SK-N-SH (cell line): ENCODE measurements at regions not wholly inside any gene's neighbourhood (a gene's known extent, or its start where the extent isn't known, plus 50 kb on each side); places are given as distances from the start of the nearest gene placed in this dataset.

Experiments
- CTCF ChIA-PET: fragments of 300-600, 350-600 bp; formaldehyde crosslinking; extraction: SDS; loops from one replicate; lab custom pipeline; 2021; lab: Yijun Ruan, JAX
- POLR2A ChIA-PET: fragments of 350-600 bp; sonication (Branson Sonifier 250); formaldehyde crosslinking; extraction: SDS; loops from one replicate; lab custom pipeline; 2020; ENCODE audit warnings: antibody characterized with exemption, inconsistent platforms; lab: Yijun Ruan, JAX
- DNase-seq: peaks from one replicate; pipeline ENCODE4 v3.0.0; 2012
- H2AFZ ChIP-seq: fragments of 200-600 bp; sonication (generic); 2 replicates; pipeline ENCODE4 v1.8.1; 2016; ENCODE audit warnings: antibody characterized with exemption, mild to moderate bottlenecking, low read depth
- H3F3A ChIP-seq: fragments of 200-600 bp; sonication (generic); replicated peaks from 2 replicates; pipeline ENCODE3; 2016; ENCODE audit warnings: antibody characterized with exemption, mild to moderate bottlenecking; ENCODE audit not compliant: insufficient read depth
- H3K27ac ChIP-seq, 2 experiments: fragments of 200-500 bp in 1 of 2; fragments of 200-600 bp in 1 of 2; sonication (Bioruptor generic) in 1 of 2; sonication (generic), shearing (Covaris generic) in 1 of 2; 2 replicates each; pipeline versions ENCODE4 v1.5.1 to v1.6.1; 2014 to 2016; ENCODE audit warnings: low read depth in 2 of 2, inconsistent platforms in 1 of 2, low read length in 1 of 2, mild to moderate bottlenecking in 1 of 2, mixed read lengths in 1 of 2
- H3K27me3 ChIP-seq: fragments of 200-600 bp; sonication (generic), shearing (Covaris generic); 2 replicates; pipeline ENCODE4 v1.6.1; 2016; ENCODE audit warnings: mixed run types; ENCODE audit not compliant: insufficient read depth
- H3K36me3 ChIP-seq, 2 experiments: fragments of 200-500 bp in 1 of 2; fragments of 200-600 bp in 1 of 2; sonication (Bioruptor generic) in 1 of 2; sonication (generic) in 1 of 2; replicated peaks in 1 of 2; 2 replicates each; pipeline versions ENCODE3 to v1.5.1; 2014 to 2016; ENCODE audit warnings: low read length in 1 of 2, mild to moderate bottlenecking in 1 of 2; ENCODE audit not compliant: insufficient read depth in 2 of 2, control insufficient read depth in 1 of 2
- H3K4me1 ChIP-seq, 2 experiments: fragments of 200-500 bp in 1 of 2; fragments of 200-600 bp in 1 of 2; sonication (Bioruptor generic) in 1 of 2; sonication (generic), shearing (Covaris generic) in 1 of 2; 2 replicates each; pipeline versions ENCODE4 v1.5.1 to v1.6.1; 2014 to 2016; ENCODE audit warnings: low read depth in 1 of 2, low read length in 1 of 2, mixed run types in 1 of 2; ENCODE audit not compliant: insufficient read depth in 2 of 2, control insufficient read depth in 1 of 2
- H3K4me2 ChIP-seq: fragments of 200-600 bp; sonication (generic), shearing (Covaris generic); 2 replicates; pipeline ENCODE4 v1.6.1; 2017; ENCODE audit warnings: mixed run types
- H3K4me3 ChIP-seq, 2 experiments: fragments of 200-500 bp in 1 of 2; fragments of 200-600 bp in 1 of 2; sonication (Bioruptor generic) in 1 of 2; sonication (generic), shearing (Covaris generic) in 1 of 2; 2 replicates each; pipeline versions ENCODE4 v1.5.1 to v1.8.1; 2014 to 2016; ENCODE audit warnings: low read depth in 2 of 2, inconsistent platforms in 1 of 2, low read length in 1 of 2, mild to moderate bottlenecking in 1 of 2, mixed read lengths in 1 of 2, moderate library complexity in 1 of 2
- H3K79me2 ChIP-seq: fragments of 200-600 bp; sonication (generic); 2 replicates; pipeline ENCODE4 v1.8.1; 2017; ENCODE audit warnings: mild to moderate bottlenecking; ENCODE audit not compliant: insufficient read depth
- H3K9ac ChIP-seq: fragments of 200-600 bp; sonication (generic); 2 replicates; pipeline ENCODE4 v1.6.1; 2017; ENCODE audit warnings: mixed run types
- H3K9me2 ChIP-seq: fragments of 200-600 bp; sonication (generic); 2 replicates; pipeline ENCODE4 v1.6.1; 2017; ENCODE audit warnings: mixed run types
- H3K9me3 ChIP-seq: fragments of 200-600 bp; sonication (generic); 2 replicates; pipeline ENCODE4 v1.6.1; 2017; ENCODE audit warnings: mixed run types, mild to moderate bottlenecking, moderate library complexity
- H4K20me1 ChIP-seq: fragments of 200-600 bp; sonication (generic); 2 replicates; pipeline ENCODE4 v1.6.1; 2017; ENCODE audit warnings: mild to moderate bottlenecking, mixed run types; ENCODE audit not compliant: insufficient read depth
- ELF1 ChIP-seq: IDR thresholded peaks from 2 replicates; pipeline ENCODE4 v1.4.0; 2012
- EP300 ChIP-seq, 2 experiments: IDR thresholded peaks; 2 replicates each; pipeline versions ENCODE4 v1.4.0 to v1.6.1; 2012; ENCODE audit warnings: borderline replicate concordance in 1 of 2, low read depth in 1 of 2, low read length in 1 of 2
- FOXJ3 ChIP-seq: sonication (generic); formaldehyde crosslinking; IDR thresholded peaks from 2 replicates; pipeline ENCODE4 v1.5.1; 2020; ENCODE audit warnings: mild to moderate bottlenecking, missing genetic modification reagents
- FOXM1 ChIP-seq: IDR thresholded peaks from 2 replicates; pipeline ENCODE4 v1.4.0; 2012; ENCODE audit warnings: low read depth, mild to moderate bottlenecking
- GATA2 ChIP-seq: sonication (generic); formaldehyde crosslinking; IDR thresholded peaks from 2 replicates; pipeline ENCODE4 v1.5.0; 2020; ENCODE audit warnings: mild to moderate bottlenecking, missing genetic modification reagents
- IRF3 ChIP-seq: fragments of 150-350 bp; IDR thresholded peaks from 2 replicates; pipeline ENCODE4 v1.6.1; 2016; ENCODE audit warnings: mild to moderate bottlenecking, low read depth, low read length
- MAX ChIP-seq: IDR thresholded peaks from 2 replicates; pipeline ENCODE4 v1.4.0; 2012; ENCODE audit warnings: low read depth
- MXI1 ChIP-seq: IDR thresholded peaks from 2 replicates; pipeline ENCODE4 v1.6.1; 2012; ENCODE audit warnings: mild to moderate bottlenecking, low read depth, low read length, improper control_type of control experiment
- NFIC ChIP-seq: IDR thresholded peaks from 2 replicates; pipeline ENCODE4 v1.4.0; 2012; ENCODE audit warnings: borderline replicate concordance
- PBX3 ChIP-seq: IDR thresholded peaks from 2 replicates; pipeline ENCODE4; 2012
- RAD21 ChIP-seq: IDR thresholded peaks from 2 replicates; pipeline ENCODE4 v1.6.1; 2012; ENCODE audit warnings: mild to moderate bottlenecking, low read length
- RFX5 ChIP-seq: IDR thresholded peaks from 2 replicates; pipeline ENCODE4 v1.6.1; 2012; ENCODE audit warnings: mild to moderate bottlenecking, improper control_type of control experiment, low read length
- RXRA ChIP-seq: IDR thresholded peaks from 2 replicates; pipeline ENCODE4 v1.4.0; 2012; ENCODE audit warnings: low read depth, mild to moderate bottlenecking, borderline replicate concordance
- SMC3 ChIP-seq: IDR thresholded peaks from 2 replicates; pipeline ENCODE4 v1.6.1; 2012; ENCODE audit warnings: low read depth, low read length, improper control_type of control experiment
- USF1 ChIP-seq: IDR thresholded peaks from 2 replicates; pipeline ENCODE4 v1.4.0; 2012; ENCODE audit warnings: low read depth, borderline replicate concordance
- USF2 ChIP-seq: fragments of 150-350 bp; IDR thresholded peaks from 2 replicates; pipeline ENCODE4 v1.6.1; 2017; ENCODE audit warnings: antibody characterized with exemption, low read length, low read depth, borderline replicate concordance
- WGBS: methylation state at CpG from one replicate; pipeline ENCODE4 v1.1.6; 2017; ENCODE audit warnings: low lambda C conversion rate; 5-methylcytosine and 5-hydroxymethylcytosine counted together

- WGBS: 89% methylated on average over 6 of the region's 6 CpGs
- DNase-seq: no peak
- no peaks in the 10 kb centered on the region for H3K9me3 ChIP-seq
- no peak overlapping the region for H3K27ac ChIP-seq
- no peaks in the 10 kb centered on the region; a peak in 1 of 4 replicates for H3K4me1 ChIP-seq
- no peak for TF ChIP-seq ELF1
- no peak for TF ChIP-seq RXRA
- TF ChIP-seq RFX5: no peak
- TF ChIP-seq USF1: no peak
- CTCF ChIA-PET: interaction anchor here (1.8 kb wide), 2 partner anchors 35 to 227 kb away, joined by 4 to 5 read pairs; no protein-coding TSS in a partner anchor
- no peaks in the 10 kb centered on the region for H3K79me2 ChIP-seq
- no peak overlapping the region for H2AFZ ChIP-seq
- no peak overlapping the region for H3K9ac ChIP-seq
- H3K9me2 ChIP-seq: no peaks in the 10 kb centered on the region
- POLR2A ChIA-PET: no interaction called here
- H3F3A ChIP-seq: no peaks in the 10 kb centered on the region
- no peaks in the 10 kb centered on the region for H3K36me3 ChIP-seq
- H3K4me3 ChIP-seq: no peak overlapping the region
- H4K20me1 ChIP-seq: no peaks in the 10 kb centered on the region
- H3K4me2 ChIP-seq: no peak overlapping the region
- no peaks in the 10 kb centered on the region for H3K27me3 ChIP-seq
These were observed 139.4 kb upstream of the TSC22D2 start for GRCh38 chr3:150268426-150269391.

- no peaks in the 10 kb centered on the region for H3F3A ChIP-seq
- H3K9me3 ChIP-seq: no peaks in the 10 kb centered on the region
- H3K9me2 ChIP-seq: no peaks in the 10 kb centered on the region
- ChIA-PET CTCF (no interaction called here), POLR2A (no interaction called here)
- no peak overlapping the region for H2AFZ ChIP-seq
- H3K27ac ChIP-seq: no peak overlapping the region
- no peak for DNase-seq
- no peaks in the 10 kb centered on the region for H3K79me2 ChIP-seq
- H3K4me3 ChIP-seq: no peak overlapping the region
- H3K4me1 ChIP-seq: no peaks in the 10 kb centered on the region; a peak in 1 of 4 replicates
- no peak overlapping the region for H3K9ac ChIP-seq
- no peaks in the 10 kb centered on the region for H3K36me3 ChIP-seq
- H3K27me3 ChIP-seq: no peaks in the 10 kb centered on the region
- no peak overlapping the region for H3K4me2 ChIP-seq
- no peaks in the 10 kb centered on the region for H4K20me1 ChIP-seq
- 61% methylated on average over 2 of the region's 2 CpGs for WGBS
- TF ChIP-seq IRF3 (no peak), RAD21 (no peak), USF1 (no peak), MAX (no peak), USF2 (no peak), ELF1 (no peak), SMC3 (no peak), NFIC (no peak), RFX5 (no peak), RXRA (no peak), FOXM1 (no peak), GATA2 (CRISPR knock-in tag) (no peak), FOXJ3 (CRISPR knock-in tag) (no peak), EP300 (IDR thresholded peaks at IDR 0.05; ENCODE audit: borderline replicate concordance in 1 of 2, low read depth in 1 of 2, low read length in 1 of 2) (no peak), MXI1 (no peak), PBX3 (no peak)
These were observed 140.8 kb upstream of the TSC22D2 start for GRCh38 chr3:150267288-150267687.
